Naive thymus-derived CD4-positive, alpha-beta T cell (primary cell): ENCODE measurements at regions not wholly inside any gene's neighbourhood (a gene's known extent, or its start where the extent isn't known, plus 50 kb on each side); places are given as distances from the start of the nearest gene placed in this dataset.

Source experiments
- ATAC-seq: fragments of 150-1000 bp; cut with Tn5 transposase; 2 replicates; pipeline ENCODE4 v1.10.0; 2021; ENCODE audit warnings: mild to moderate bottlenecking, moderate library complexity
- CTCF ChIA-PET: fragments of 350-600 bp; sonication (Branson Sonifier 250); formaldehyde crosslinking; loops from one replicate; lab custom pipeline; 2021; ENCODE audit warnings: antibody characterized with exemption; lab: Charles Lee
- POLR2A ChIA-PET: fragments of 350-600 bp; sonication (Branson Sonifier 250); formaldehyde crosslinking; loops from one replicate; lab custom pipeline; 2021; ENCODE audit warnings: antibody characterized with exemption, inconsistent platforms; lab: Charles Lee
- DNase-seq, 9 donors: peaks; one replicate each; pipeline versions ENCODE4 v3.0.0 to v3.0.0-alpha.2; 2020 to 2022; ENCODE audit warnings: mixed read lengths in 1 of 9
- H3K27ac ChIP-seq: one replicate; pipeline ENCODE4 v1.7.0; 2013; ENCODE audit warnings: mild to moderate bottlenecking, low read depth, low read length, moderate library complexity
- H3K27me3 ChIP-seq, 2 donors: one replicate each; pipeline ENCODE4 v1.7.0; 2013; ENCODE audit warnings: low read length in 2 of 2, mild to moderate bottlenecking in 2 of 2, moderate library complexity in 2 of 2; ENCODE audit not compliant: control insufficient read depth in 2 of 2, insufficient read depth in 2 of 2
- H3K36me3 ChIP-seq, 3 experiments: 1 replicate in 2 of 3; 2 replicates in 1 of 3; pipeline ENCODE4 v1.7.0; 2013; ENCODE audit warnings: low read length in 3 of 3, mild to moderate bottlenecking in 3 of 3, moderate library complexity in 1 of 3; ENCODE audit not compliant: insufficient read depth in 3 of 3, control insufficient read depth in 2 of 3
- H3K4me1 ChIP-seq, 2 donors: one replicate each; pipeline ENCODE4 v1.7.0; 2013; ENCODE audit warnings: low read length in 2 of 2, mild to moderate bottlenecking in 2 of 2, moderate library complexity in 1 of 2; ENCODE audit not compliant: control insufficient read depth in 2 of 2, insufficient read depth in 2 of 2
- H3K4me3 ChIP-seq: 2 replicates; pipeline ENCODE4 v1.7.0; 2013; ENCODE audit warnings: mild to moderate bottlenecking, low read length
- H3K9me3 ChIP-seq, 3 experiments: 1 replicate in 2 of 3; 2 replicates in 1 of 3; pipeline ENCODE4 v1.7.0; 2013; ENCODE audit warnings: low read length in 3 of 3; ENCODE audit not compliant: control insufficient read depth in 2 of 3
- H3K27ac Mint-ChIP-seq, 9 donors: one replicate each; pipeline ENCODE4 v1.8.0; 2020 to 2022; ENCODE audit warnings: mixed read lengths in 9 of 9, mild to moderate bottlenecking in 8 of 9, moderate library complexity in 5 of 9, inconsistent platforms in 2 of 9
- H3K27me3 Mint-ChIP-seq, 5 donors: one replicate each; pipeline ENCODE4 v1.8.0; 2021 to 2022; ENCODE audit warnings: mixed read lengths in 5 of 5, mild to moderate bottlenecking in 1 of 5
- H3K36me3 Mint-ChIP-seq, 5 donors: one replicate each; pipeline ENCODE4 v1.8.0; 2020 to 2022; ENCODE audit warnings: mixed read lengths in 5 of 5, mild to moderate bottlenecking in 3 of 5, inconsistent platforms in 1 of 5
- H3K4me1 Mint-ChIP-seq, 7 donors: one replicate each; pipeline ENCODE4 v1.8.0; 2020 to 2022; ENCODE audit warnings: mixed read lengths in 7 of 7, mild to moderate bottlenecking in 3 of 7, inconsistent platforms in 1 of 7
- H3K4me3 Mint-ChIP-seq, 10 donors: one replicate each; pipeline ENCODE4 v1.8.0; 2020 to 2022; ENCODE audit warnings: mild to moderate bottlenecking in 10 of 10, mixed read lengths in 10 of 10, moderate library complexity in 6 of 10, inconsistent platforms in 2 of 10
- H3K9me3 Mint-ChIP-seq, 11 donors: one replicate each; pipeline ENCODE4 v1.8.0; 2020 to 2022; ENCODE audit warnings: mixed read lengths in 11 of 11, mild to moderate bottlenecking in 4 of 11, inconsistent platforms in 1 of 11, moderate library complexity in 1 of 11
- intact Hi-C, 2 donors: fragments of 100-400 bp; cut with micrococcal nuclease; formaldehyde crosslinking; loops; one replicate each; pipeline ENCODE4 v1.15.1; 2023

DNA sequence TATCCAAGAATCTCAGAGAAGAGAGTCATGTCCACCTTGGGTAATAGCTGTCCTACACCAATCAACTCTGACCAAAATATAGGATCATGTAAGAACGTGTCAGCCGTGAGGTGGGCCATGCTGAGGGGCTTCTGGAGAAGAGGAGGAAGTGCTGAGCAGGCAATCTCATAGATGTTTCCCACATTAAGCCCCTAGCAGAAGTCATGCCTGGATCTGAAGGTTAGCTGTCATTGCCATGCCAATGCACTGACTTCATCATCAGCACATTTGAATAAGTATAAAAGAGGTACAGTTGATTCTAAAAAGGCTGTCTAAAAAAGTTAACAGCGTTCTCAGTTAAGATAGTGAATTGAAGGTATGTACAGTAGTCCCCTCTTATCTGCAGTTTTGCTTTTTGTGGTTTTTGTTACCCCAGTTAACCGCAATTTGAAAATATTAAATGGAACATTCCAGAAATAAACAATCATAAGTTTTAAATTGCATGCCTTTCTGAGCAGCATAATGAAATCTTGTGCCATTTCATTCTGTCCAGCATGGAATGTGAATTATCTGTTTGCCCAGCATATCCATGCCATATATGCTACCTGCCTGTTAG is 67.2 kb upstream of the TMEM17 start:
- H3K36me3 ChIP-seq, result no peaks in the 10 kb centered on the region
- H3K4me1 Mint-ChIP-seq, result peaks cover 0 to 2% (median 0%) of the 10 kb centered on the region in 7 donors
- H3K4me3 Mint-ChIP-seq, result no peak overlapping the region
- H3K9me3 ChIP-seq, result no peaks in the 10 kb centered on the region
- DNase-seq (no peak), ATAC-seq (no peak)
- H3K27me3 Mint-ChIP-seq, result peaks cover 29 to 55% (median 45%) of the 10 kb centered on the region in 5 donors
- intact Hi-C loops, result no loop called here
- H3K36me3 Mint-ChIP-seq, result no peaks in the 10 kb centered on the region
- CTCF ChIA-PET, result no interaction called here
- POLR2A ChIA-PET, result no interaction called here
- no peaks in the 10 kb centered on the region for H3K4me1 ChIP-seq
- no peak overlapping the region for H3K4me3 ChIP-seq
- no peak overlapping the region for H3K27ac ChIP-seq
- no peaks in the 10 kb centered on the region for H3K27me3 ChIP-seq
- H3K27ac Mint-ChIP-seq, result no peak overlapping the region
- H3K9me3 Mint-ChIP-seq, result peaks cover 0 to 2% (median 0%) of the 10 kb centered on the region in 11 donors

DNA sequence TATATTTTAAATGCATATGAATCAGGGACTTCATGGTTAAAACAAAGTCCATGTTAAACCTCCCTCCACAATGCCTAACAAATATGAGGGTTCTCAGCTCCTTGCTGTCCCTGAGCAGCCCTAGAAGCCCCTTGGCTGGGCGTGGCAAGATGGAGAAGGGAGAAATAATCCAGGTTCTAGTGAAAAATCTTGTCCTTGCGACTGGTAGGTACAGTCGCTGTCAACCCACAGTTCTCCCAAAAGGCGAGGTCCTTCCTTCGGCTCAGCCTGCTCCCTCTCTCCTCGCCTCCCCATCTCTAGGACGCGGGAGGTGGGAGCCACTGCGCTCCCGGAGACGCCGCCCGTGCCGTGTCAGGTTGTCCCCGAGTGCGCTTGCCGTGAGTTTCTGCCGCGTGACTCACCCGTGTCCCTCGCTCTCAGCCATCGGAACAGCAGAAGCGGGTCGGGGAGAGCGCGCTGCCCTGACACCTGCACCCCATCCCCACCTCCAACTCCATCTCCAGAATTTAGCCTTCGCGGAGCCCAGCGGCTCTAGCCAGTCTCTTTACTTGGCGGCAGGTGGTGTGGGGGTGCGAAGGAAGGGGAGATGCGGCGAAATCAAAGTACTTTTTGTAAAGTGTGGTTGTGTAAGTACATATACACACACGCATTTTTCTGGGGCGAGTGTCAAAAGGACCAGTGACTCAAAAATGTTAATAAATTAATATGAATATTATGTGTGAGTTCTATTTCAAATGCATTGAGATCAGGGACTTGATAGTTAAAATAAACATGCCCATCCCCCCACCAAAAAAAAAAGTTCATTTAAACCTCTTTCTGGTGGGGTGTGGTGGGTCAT is 65.1 kb upstream of the TMEM17 start:
- DNase-seq, result no peak
- POLR2A ChIA-PET, result interaction anchor here (0.7 kb wide), 1 partner anchor 166 kb away, joined by 4 read pairs; no protein-coding TSS in a partner anchor
- H3K9me3 ChIP-seq, result no peaks in the 10 kb centered on the region
- Mint-ChIP-seq H3K4me1 (peaks cover 0 to 2% (median 0%) of the 10 kb centered on the region in 7 donors), H3K36me3 (peaks cover 0 to 3% (median 0%) of the 10 kb centered on the region in 5 donors), H3K9me3 (peaks cover 0 to 2% (median 0%) of the 10 kb centered on the region in 11 donors), H3K27me3 (peaks cover 29 to 55% (median 51%) of the 10 kb centered on the region in 5 donors), H3K4me3 (peak overlapping the region in 1 of 10 donors; percentile 31), H3K27ac (no peak overlapping the region)
- intact Hi-C loops, result no loop called here
- no peaks in the 10 kb centered on the region for H3K36me3 ChIP-seq
- ATAC-seq, result no peak
- no peak overlapping the region for H3K4me3 ChIP-seq
- no peak overlapping the region for H3K27ac ChIP-seq
- CTCF ChIA-PET, result no interaction called here
- no peaks in the 10 kb centered on the region for H3K4me1 ChIP-seq
- H3K27me3 ChIP-seq, result no peaks in the 10 kb centered on the region

GRCh38 chr2:62569907-62570841 is 64.2 kb upstream of the TMEM17 start:
- CTCF ChIA-PET, result no interaction called here
- peaks cover 0 to 2% (median 0%) of the 10 kb centered on the region in 7 donors for H3K4me1 Mint-ChIP-seq
- no peak overlapping the region for H3K27ac Mint-ChIP-seq
- Histone ChIP-seq H3K27me3 (no peaks in the 10 kb centered on the region), H3K4me1 (no peaks in the 10 kb centered on the region), H3K4me3 (no peak overlapping the region), H3K27ac (no peak overlapping the region), H3K9me3 (no peaks in the 10 kb centered on the region), H3K36me3 (no peaks in the 10 kb centered on the region)
- ATAC-seq, result no peak
- DNase-seq, result no peak
- intact Hi-C loops, result no loop called here
- peaks cover 0 to 3% (median 0%) of the 10 kb centered on the region in 5 donors for H3K36me3 Mint-ChIP-seq
- H3K4me3 Mint-ChIP-seq, result no peak overlapping the region
- POLR2A ChIA-PET, result interaction anchor here (0.7 kb wide), 1 partner anchor 167 kb away, joined by 4 read pairs; no protein-coding TSS in a partner anchor
- H3K27me3 Mint-ChIP-seq, result peaks cover 29 to 52% (median 50%) of the 10 kb centered on the region in 5 donors
- H3K9me3 Mint-ChIP-seq, result peaks cover 0 to 2% (median 0%) of the 10 kb centered on the region in 11 donors

- Histone ChIP-seq H3K4me1 (no peaks in the 10 kb centered on the region), H3K4me3 (no peak overlapping the region), H3K27me3 (no peaks in the 10 kb centered on the region), H3K36me3 (no peaks in the 10 kb centered on the region), H3K27ac (no peak overlapping the region), H3K9me3 (no peaks in the 10 kb centered on the region)
- H3K4me3 Mint-ChIP-seq, result no peak overlapping the region
- POLR2A ChIA-PET, result no interaction called here
- H3K36me3 Mint-ChIP-seq, result peaks cover 0 to 3% (median 0%) of the 10 kb centered on the region in 5 donors
- H3K27me3 Mint-ChIP-seq, result peaks cover 19 to 50% (median 42%) of the 10 kb centered on the region in 5 donors
- ATAC-seq (no peak), DNase-seq (no peak)
- CTCF ChIA-PET, result no interaction called here
- H3K4me1 Mint-ChIP-seq, result peaks cover 0 to 2% (median 0%) of the 10 kb centered on the region in 7 donors
- H3K27ac Mint-ChIP-seq, result no peak overlapping the region
- peaks cover 0 to 2% (median 0%) of the 10 kb centered on the region in 11 donors for H3K9me3 Mint-ChIP-seq
- intact Hi-C loops, result no loop called here
These were observed 63.2 kb upstream of the TMEM17 start for GRCh38 chr2:62568983-62569837.

- CTCF ChIA-PET, result no interaction called here
- POLR2A ChIA-PET, result no interaction called here
- H3K36me3 Mint-ChIP-seq, result peaks cover 0 to 3% (median 0%) of the 10 kb centered on the region in 5 donors
These were observed 62.1 kb upstream of the TMEM17 start for GRCh38 chr2:62568074-62568473.

More at GRCh38 chr2:62568074-62568473, 62.1 kb upstream of the TMEM17 start:
- Histone ChIP-seq H3K36me3 (no peaks in the 10 kb centered on the region), H3K27me3 (no peaks in the 10 kb centered on the region), H3K27ac (no peak overlapping the region), H3K4me1 (no peaks in the 10 kb centered on the region), H3K4me3 (no peak overlapping the region), H3K9me3 (no peaks in the 10 kb centered on the region)
- DNase-seq, result no peak
- H3K4me1 Mint-ChIP-seq, result peaks cover 0 to 2% (median 0%) of the 10 kb centered on the region in 7 donors
- no peak overlapping the region for H3K4me3 Mint-ChIP-seq
- H3K27me3 Mint-ChIP-seq, result peaks cover 18 to 43% (median 33%) of the 10 kb centered on the region in 5 donors
- peaks cover 0 to 2% (median 0%) of the 10 kb centered on the region in 11 donors for H3K9me3 Mint-ChIP-seq
- H3K27ac Mint-ChIP-seq, result no peak overlapping the region
- intact Hi-C loops, result no loop called here
- ATAC-seq, result no peak
